ENCODE measurements at regions not wholly inside any gene's neighbourhood (a gene's known extent, or its start where the extent isn't known, plus 50 kb on each side); places are given as distances from the start of the nearest gene placed in this dataset.

DNA sequence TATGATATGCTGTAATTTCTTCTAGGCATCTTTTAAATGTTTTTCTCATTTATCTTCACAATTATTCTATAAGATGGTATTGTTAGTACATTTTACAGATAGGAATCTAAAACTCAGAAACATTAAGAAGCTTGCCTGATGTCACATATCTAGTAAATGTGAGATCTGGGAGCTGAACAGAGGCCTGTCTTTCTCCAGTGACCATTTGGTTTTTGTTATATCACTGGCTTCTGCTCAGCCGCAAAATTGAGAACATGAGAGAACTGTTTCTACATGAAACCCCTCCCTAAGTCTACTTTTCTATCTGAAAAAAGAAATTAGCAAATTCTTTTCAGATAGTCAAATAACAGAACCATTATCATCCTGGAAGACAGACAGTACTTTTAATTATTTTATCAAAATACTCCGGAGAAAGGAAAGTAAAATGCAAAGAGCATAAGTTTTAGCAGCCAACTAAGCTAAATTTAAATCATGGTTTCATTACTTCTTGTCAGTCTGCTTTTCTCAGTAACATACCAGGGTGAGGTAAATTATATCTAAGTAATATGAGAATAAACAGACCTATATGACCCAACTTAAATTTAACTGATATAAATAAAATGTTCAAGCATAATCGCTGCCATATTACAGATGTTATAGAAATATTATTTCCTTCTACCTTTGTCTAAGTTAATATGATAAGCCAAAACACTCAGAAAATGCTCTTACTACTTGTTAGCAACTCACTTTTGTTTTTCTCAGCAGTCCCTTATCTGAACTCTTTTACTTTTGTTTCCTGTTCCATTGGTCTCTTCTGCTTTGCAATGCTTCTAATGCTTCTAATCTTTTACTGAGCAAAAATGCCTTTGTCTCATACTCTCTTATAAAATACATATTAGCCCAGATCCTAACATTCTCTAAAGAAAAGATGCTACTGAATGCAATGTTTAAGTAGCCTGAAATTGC lies 68.0 kb upstream of the MBNL1 start (continued):
- TF ChIP-seq TAF7 (optimal IDR thresholded peaks at IDR 0.05; ENCODE audit: borderline replicate concordance, low read depth, low read length), result no peak
- TF ChIP-seq POLR2A (IDR thresholded peaks at IDR 0.05; ENCODE audit: control extremely low read depth in 1 of 2, low read depth in 2 of 2, low read length in 2 of 2), result no peak
- TF ChIP-seq SP2 (IDR thresholded peaks at IDR 0.05; ENCODE audit: low read length), result no peak
- TF ChIP-seq, protein P1, sequence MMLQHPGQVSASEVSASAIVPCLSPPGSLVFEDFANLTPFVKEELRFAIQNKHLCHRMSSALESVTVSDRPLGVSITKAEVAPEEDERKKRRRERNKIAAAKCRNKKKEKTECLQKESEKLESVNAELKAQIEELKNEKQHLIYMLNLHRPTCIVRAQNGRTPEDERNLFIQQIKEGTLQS (IDR thresholded peaks at IDR 0.05; ENCODE audit: insufficient read depth, low read depth, low read length), result no peak
- TF ChIP-seq CBX8 (IDR thresholded peaks at IDR 0.05; ENCODE audit: borderline replicate concordance, low read depth, low read length), result no peak
- no peak for TF ChIP-seq POLR2AphosphoS5 (IDR thresholded peaks at IDR 0.05; ENCODE audit: low read depth, low read length)
